DLD1 (cell line): ENCODE measurements at regions not wholly inside any gene's neighbourhood (a gene's known extent, or its start where the extent isn't known, plus 50 kb on each side); places are given as distances from the start of the nearest gene placed in this dataset.
"Not testable (repeated sequence)": the region's sequence is repeated elsewhere in the genome, so short reads cannot be mapped to it uniquely, and the experiment has no call there.

Experiments
- in situ Hi-C: cut with HindIII; loops from 2 replicates; pipeline ENCODE4 v1.10.0; 2017; ENCODE audit warnings: low sequenced_read_pairs

DNA sequence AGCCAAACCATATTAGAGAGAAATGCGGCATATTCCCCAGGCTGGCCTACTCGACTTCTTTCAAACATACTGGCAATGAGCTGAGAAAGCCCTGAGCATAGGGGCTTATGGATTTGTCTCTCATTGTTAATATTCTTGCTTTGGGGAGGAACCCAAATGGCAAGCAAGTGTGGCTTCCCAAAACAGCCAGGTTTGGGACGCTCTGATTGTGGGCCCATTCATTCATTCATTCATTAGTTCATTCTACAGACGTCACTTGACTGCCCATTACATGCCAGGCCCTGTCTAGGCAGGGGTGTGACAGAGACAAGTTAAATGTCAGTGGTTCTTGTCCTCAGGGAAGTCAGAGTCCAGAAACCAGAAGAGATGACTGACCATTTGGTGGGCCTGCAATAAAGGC is 77.4 kb upstream of the THBS1 start:
- in situ Hi-C loops, result no loop called here

GRCh38 chr15:39504808-39505207 is 76.1 kb upstream of the THBS1 start:
- in situ Hi-C loops, result no loop called here

- in situ Hi-C loops, result no loop called here
These were observed 74.7 kb upstream of the THBS1 start for GRCh38 chr15:39506146-39506545.

GRCh38 chr15:39508536-39508935 is 72.3 kb upstream of the THBS1 start:
- in situ Hi-C loops, result no loop called here

DNA sequence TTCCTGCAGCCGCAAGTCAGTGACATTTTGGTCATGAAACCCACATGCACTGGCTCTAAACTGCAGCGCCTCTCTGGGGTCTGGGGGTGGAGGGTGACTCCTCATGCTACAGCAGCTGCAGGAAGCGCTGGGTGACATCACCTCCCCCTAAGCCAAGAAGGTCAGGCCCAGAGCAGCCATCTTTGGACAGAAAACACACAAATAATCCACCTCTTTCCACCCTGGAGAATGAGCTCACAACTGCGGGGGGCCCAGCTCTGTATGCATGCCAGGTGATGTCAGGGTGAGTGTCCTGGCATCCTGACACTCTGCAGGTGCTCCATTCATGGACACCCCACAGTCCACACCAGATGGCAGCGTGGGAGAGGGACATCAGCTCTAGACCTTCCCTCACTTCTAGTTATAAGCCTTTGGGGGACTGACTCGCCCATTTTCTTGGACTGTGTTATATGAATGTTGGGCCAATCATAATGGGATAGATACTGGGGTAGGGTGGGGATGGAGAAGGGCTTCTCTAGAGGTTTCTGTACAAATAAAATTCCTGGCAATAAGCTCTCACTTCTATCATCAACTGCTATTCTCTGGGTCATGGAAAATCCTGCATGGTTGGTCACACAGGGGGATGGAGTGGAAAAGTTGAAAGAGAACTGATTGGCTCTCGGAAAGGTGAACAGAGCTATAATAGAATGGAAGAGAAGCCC is 70.7 kb upstream of the THBS1 start:
- in situ Hi-C loops, result no loop called here

DNA sequence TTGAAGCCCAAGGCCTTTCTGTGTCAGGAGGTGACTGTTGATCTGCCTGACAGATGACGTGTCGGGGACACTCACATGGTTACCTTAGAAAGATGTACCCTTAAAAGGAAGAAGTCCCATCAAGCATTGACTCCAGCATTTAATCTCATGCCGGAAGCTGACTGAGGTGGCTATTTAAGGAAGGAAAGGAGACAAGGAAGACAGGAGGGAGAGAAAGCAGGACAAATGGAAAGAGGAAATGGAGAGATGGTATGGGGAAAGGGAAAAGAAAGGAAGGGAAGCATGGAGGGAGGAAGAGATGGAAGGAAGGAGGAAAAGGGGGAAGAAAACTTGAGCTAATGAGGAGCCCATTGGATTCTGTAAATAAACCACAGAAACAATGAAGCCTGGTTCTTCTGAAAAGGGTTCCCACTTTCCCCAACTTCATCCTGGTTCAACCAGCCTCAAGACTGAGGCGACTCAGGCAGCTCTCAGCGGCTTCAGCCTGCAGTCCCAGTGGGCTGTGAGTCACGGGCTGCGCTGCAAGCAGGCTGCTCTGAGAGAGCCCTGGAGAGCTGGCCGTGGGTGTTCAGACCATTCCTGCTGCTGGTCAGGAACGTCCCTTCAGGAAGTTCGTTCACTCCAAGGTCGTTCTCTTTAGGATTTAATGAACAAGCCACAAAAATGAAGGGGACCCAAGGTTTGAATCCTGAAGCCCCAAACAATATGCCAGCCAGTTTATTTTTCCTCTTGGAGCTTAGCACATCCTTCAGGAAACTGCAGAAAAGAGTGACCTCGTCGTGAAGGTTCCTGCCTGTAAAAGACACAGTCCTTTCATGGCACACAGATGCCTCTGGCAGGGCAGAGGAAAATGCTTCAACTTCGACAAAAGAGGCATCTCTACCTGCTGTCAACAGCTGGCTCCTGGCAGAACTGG is 69.6 kb upstream of the THBS1 start:
- in situ Hi-C loops, result no loop called here

DNA sequence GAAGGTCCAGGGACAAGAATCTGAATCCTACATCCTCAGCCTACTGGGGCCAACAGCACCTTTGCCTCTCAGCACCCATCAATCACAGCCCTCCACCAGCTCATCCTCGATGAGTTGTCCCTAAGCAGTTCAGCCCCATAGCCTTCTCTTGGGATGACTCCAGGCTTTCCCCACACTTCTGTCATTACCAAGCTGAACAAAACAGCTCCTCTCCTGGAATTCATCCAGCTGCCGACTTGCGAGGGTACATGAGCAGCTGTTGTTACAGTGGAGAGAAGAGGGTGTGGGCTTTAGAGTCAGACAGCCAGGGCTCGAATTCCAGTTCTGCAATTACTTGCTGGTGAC is 69.0 kb upstream of the THBS1 start:
- in situ Hi-C loops, result no loop called here

DNA sequence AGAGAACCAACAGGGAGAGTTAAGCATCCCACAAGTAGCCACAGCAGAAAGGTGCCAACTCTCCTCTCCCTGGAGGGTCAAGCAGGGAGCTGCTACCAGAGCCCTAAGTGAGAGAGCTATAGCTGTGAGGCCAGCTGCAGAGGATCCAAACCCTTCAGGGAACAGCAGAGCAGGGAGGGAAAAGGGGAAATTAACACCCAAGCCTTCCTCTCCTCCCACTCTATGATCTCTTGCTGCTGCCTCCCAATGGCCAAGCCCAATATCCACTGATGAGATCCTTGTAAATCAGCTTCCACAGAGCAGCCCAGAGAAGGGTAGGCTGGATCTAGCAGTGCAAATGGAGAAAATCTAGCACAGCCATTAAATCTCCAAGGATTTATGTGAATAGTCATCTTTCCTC is 68.2 kb upstream of the THBS1 start:
- in situ Hi-C loops, result no loop called here

- in situ Hi-C loops, result no loop called here
These were observed 66.9 kb upstream of the THBS1 start for GRCh38 chr15:39513936-39514335.

DNA sequence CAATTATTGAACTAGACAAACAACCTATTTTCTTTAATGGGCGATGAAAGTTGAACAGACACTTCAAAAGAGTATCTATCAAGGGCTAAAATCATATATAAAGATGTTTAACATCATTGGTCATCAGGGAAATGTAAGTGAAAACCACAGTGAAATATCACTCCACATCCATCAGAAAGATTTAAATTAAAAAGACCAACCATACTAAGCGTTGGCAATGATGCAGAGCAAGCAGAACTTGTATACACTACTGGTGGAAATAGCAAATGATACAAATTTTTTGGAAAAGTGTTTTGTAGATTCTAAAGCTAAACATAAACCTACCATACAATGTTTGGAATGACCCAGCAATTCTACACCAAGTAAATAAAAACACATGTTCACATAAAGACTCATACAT is 65.9 kb upstream of the THBS1 start:
- in situ Hi-C loops, result no loop called here

GRCh38 chr15:39515765-39516164 is 65.1 kb upstream of the THBS1 start:
- in situ Hi-C loops, result no loop called here

DNA sequence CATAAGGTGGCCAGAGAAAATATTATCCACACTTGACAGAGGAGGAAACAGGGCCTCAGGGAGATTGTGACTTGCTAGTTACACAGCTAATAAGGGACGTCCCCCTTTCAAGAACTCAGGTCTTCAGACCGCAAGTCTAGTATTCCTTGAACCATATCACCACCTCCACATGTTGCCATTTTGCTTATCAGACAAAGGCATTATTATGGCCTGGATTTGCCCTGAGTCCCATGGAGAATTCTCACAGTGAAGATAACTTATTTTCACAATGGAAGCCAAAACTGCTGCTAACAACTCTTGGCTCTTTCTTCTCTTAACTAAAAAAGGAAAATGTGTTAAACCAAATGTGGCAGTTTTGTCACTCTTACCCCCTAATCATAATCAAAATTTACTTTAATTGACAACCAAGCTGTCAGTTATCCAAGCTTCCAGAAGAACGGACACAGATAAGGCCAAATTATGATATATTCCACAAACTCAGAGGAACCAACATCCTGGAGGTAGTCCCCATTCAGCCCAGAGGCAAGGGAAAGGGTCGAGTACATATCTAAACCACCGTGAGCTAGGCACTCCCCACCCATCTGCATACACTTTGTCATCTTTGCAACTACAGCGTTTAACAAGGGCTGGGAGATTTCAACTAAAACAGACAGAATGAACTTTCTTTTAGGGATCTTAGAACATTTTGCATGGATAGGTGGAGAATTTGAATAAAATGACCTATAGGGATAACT is 63.6 kb upstream of the THBS1 start:
- in situ Hi-C loops, result no loop called here

- in situ Hi-C loops, result not testable (repeated sequence)
These were observed 56.9 kb upstream of the THBS1 start for GRCh38 chr15:39523968-39524367.

GRCh38 chr15:39529457-39529856 is 51.4 kb upstream of the THBS1 start:
- in situ Hi-C loops, result no loop called here

DNA sequence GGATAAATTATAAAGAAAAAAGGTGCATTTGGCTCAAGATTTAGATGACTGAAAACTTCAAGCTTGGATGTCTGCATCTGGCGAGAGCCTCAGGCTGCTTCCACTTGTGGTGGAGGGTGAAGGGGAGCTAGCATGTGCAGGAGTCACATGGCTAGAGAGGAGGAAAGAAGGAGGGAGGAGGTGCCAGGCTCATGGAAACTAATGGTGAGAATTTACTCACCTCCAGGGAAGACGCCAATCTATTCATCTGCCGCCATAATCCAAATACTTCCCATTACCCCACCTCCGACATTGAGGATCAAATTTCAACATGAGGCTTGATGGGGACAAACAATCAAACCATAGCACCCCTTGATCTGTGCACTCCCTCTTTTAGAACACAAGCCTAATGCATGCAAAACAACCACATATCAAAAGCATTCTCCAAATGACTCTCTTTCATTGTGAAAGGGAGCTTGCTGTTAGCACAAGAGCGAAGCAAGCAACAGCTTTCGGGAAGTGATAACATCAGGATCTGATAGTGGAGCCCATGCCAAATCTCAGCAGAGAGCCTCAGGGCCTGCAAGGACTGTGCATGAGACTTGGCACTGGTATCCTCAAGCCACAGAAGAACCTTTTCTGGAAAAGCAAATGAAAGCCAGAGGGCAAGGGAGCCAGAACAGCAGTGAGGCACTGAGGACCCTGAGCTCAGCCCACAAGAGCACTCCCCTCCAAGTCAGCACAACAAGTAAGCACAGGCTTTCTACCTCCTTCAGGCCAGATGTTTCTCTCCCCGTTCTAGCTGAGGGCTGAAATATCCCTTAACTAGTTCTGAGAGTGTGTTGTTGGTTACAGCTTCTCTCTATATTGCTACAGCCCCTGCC is 50.2 kb upstream of the THBS1 start:
- in situ Hi-C loops, result no loop called here
